ENCODE measurements at regions not wholly inside any gene's neighbourhood (a gene's known extent, or its start where the extent isn't known, plus 50 kb on each side); places are given as distances from the start of the nearest gene placed in this dataset.

DNA sequence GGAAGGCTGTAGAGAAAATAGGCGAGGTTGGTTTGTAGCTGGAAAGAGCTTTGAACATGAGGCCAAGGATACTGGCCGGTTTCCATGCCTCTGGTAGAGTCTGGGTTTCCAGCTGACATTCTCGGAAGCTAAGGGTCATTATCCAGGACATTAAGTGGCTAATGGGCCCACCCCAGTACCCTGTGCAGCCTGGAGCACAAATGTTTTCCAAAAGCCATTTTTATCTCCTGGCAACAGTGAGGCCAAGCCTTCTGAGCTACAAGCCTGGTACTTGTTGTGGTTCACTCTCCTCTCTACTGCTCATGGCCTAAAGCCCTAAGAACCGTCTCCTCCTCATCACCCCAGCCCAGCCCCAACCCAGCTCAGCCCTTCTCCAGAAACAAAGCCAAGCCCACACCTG, 122.9 kb downstream of the DMRTA2 start:
- POLR2A ChIA-PET = no interaction called here
- Histone ChIP-seq H3K9me3 (ENCODE audit: control insufficient read depth, insufficient read depth, low read depth, low read length) (no peaks in the 10 kb centered on the region), H3K36me3 (ENCODE audit: control insufficient read depth, insufficient read depth, low read length) (no peaks in the 10 kb centered on the region), H3K4me3 (ENCODE audit: low read depth in 2 of 2, low read length in 2 of 2) (no peak overlapping the region), H3K27me3 (ENCODE audit: control insufficient read depth, insufficient read depth, low read length) (peaks cover 3% of the 10 kb centered on the region; the same call in 1 of the 2 replicates), H3K27ac (ENCODE audit: low read length) (no peak overlapping the region), H3K4me1 (ENCODE audit: control insufficient read depth, insufficient read depth, low read length) (no peaks in the 10 kb centered on the region)
- no TSS peak for BruUV-seq (replicated peaks)
- DNase-seq (ENCODE audit: low read depth, low spot score) (no peak), ATAC-seq (no peak)
- intact Hi-C loops (cut with micrococcal nuclease; ENCODE audit: unreplicated experiment) = no loop called here
- in situ Hi-C loops (cut with HindIII; ENCODE audit: low pct_unique_long_range_greater_than_20kb, low sequenced_read_pairs) = no loop called here
- CTCF ChIA-PET = no interaction called here
- TF ChIP-seq REST (IDR thresholded peaks at IDR 0.05; ENCODE audit: insufficient read depth in 1 of 2, low read depth in 2 of 2, low read length in 1 of 2) = no peak
- no peak for TF ChIP-seq SIN3A (IDR thresholded peaks at IDR 0.05; ENCODE audit: borderline replicate concordance, insufficient read depth, low read depth, low read length)
- no peak for TF ChIP-seq TCF7L2 (IDR thresholded peaks at IDR 0.05; ENCODE audit: low read depth, low read length)
- TF ChIP-seq POLR2AphosphoS5 (IDR thresholded peaks at IDR 0.05; ENCODE audit: low read depth, low read length) = no peak
- TF ChIP-seq, protein P1, sequence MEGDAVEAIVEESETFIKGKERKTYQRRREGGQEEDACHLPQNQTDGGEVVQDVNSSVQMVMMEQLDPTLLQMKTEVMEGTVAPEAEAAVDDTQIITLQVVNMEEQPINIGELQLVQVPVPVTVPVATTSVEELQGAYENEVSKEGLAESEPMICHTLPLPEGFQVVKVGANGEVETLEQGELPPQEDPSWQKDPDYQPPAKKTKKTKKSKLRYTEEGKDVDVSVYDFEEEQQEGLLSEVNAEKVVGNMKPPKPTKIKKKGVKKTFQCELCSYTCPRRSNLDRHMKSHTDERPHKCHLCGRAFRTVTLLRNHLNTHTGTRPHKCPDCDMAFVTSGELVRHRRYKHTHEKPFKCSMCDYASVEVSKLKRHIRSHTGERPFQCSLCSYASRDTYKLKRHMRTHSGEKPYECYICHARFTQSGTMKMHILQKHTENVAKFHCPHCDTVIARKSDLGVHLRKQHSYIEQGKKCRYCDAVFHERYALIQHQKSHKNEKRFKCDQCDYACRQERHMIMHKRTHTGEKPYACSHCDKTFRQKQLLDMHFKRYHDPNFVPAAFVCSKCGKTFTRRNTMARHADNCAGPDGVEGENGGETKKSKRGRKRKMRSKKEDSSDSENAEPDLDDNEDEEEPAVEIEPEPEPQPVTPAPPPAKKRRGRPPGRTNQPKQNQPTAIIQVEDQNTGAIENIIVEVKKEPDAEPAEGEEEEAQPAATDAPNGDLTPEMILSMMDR (IDR thresholded peaks at IDR 0.05) = no peak

GRCh38 chr1:50295566-50295965, 127.7 kb downstream of the DMRTA2 start:
- H3K27ac ChIP-seq (ENCODE audit: low read length) = no peak overlapping the region
- H3K27me3 ChIP-seq (ENCODE audit: control insufficient read depth, insufficient read depth, low read length) = no peaks in the 10 kb centered on the region
- DNase-seq (ENCODE audit: low read depth, low spot score) (no peak), ATAC-seq (no peak)
- H3K4me1 ChIP-seq (ENCODE audit: control insufficient read depth, insufficient read depth, low read length) = no peaks in the 10 kb centered on the region
- intact Hi-C loops (cut with micrococcal nuclease; ENCODE audit: unreplicated experiment) = no loop called here
- BruUV-seq (replicated peaks) = no TSS peak
- H3K9me3 ChIP-seq (ENCODE audit: control insufficient read depth, insufficient read depth, low read depth, low read length) = no peaks in the 10 kb centered on the region
- POLR2A ChIA-PET = no interaction called here
- H3K36me3 ChIP-seq (ENCODE audit: control insufficient read depth, insufficient read depth, low read length) = no peaks in the 10 kb centered on the region
- TF ChIP-seq, protein P1 (IDR thresholded peaks at IDR 0.05) = no peak
- no peak for TF ChIP-seq TCF7L2 (IDR thresholded peaks at IDR 0.05; ENCODE audit: low read depth, low read length)
- TF ChIP-seq REST (IDR thresholded peaks at IDR 0.05; ENCODE audit: insufficient read depth in 1 of 2, low read depth in 2 of 2, low read length in 1 of 2) = no peak
- no peak for TF ChIP-seq SIN3A (IDR thresholded peaks at IDR 0.05; ENCODE audit: borderline replicate concordance, insufficient read depth, low read depth, low read length)
- no peak for TF ChIP-seq POLR2AphosphoS5 (IDR thresholded peaks at IDR 0.05; ENCODE audit: low read depth, low read length)
- CTCF ChIA-PET = no interaction called here
- in situ Hi-C loops (cut with HindIII; ENCODE audit: low pct_unique_long_range_greater_than_20kb, low sequenced_read_pairs) = no loop called here
- no peak overlapping the region for H3K4me3 ChIP-seq (ENCODE audit: low read depth in 2 of 2, low read length in 2 of 2)

Data from Panc1 (cell line).